ENCODE measurements at regions not wholly inside any gene's neighbourhood (a gene's known extent, or its start where the extent isn't known, plus 50 kb on each side); places are given as distances from the start of the nearest gene placed in this dataset.

DNA sequence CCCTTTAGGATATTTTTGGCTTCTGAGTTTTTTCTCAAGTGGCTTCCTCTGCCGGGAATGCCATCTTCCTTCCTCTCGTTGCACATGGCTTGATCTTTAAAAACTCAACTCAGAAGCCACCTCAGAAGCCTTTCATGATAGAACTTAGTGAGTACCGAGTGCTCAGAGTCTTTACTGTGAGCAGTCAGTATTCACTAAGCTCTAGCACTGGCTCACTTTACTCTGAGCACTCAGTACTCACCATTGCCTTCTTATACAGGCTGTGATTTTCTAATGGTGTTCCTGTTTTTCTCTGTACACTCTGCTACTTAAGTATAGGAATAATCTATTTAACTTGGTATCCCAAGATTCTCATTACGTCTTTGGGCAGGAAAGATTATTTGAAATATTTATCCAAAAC is 116.2 kb downstream of the PFDN4 start:
- Histone ChIP-seq H2BK5ac (ENCODE audit: low read length) (no peak overlapping the region), H3K4ac (ENCODE audit: low read length) (no peak overlapping the region), H3K4me3 (ENCODE audit: low read length in 2 of 2) (no peak overlapping the region), H3K23ac (ENCODE audit: low read depth, low read length, poor library complexity) (no peak overlapping the region), H2AK5ac (ENCODE audit: low read depth, low read length) (no peak overlapping the region), H2AFZ (ENCODE audit: low read length) (no peak overlapping the region), H3K9ac (ENCODE audit: low read depth, low read length, poor library complexity) (no peak overlapping the region), H3K9me3 (replicated peaks in 1 of 2; ENCODE audit: control insufficient read depth in 2 of 2, insufficient read depth in 1 of 2, low read depth in 1 of 2, low read length in 2 of 2) (no peaks in the 10 kb centered on the region), H2BK120ac (ENCODE audit: low read depth, low read length) (no peak overlapping the region), H3K36me3 (replicated peaks in 1 of 2; ENCODE audit: control insufficient read depth in 2 of 2, insufficient read depth in 2 of 2, low read length in 2 of 2) (no peaks in the 10 kb centered on the region), H3K18ac (ENCODE audit: low read length) (no peak overlapping the region), H3K4me2 (ENCODE audit: insufficient read depth, low read length, poor library complexity, severe bottlenecking) (no peak overlapping the region), H2BK15ac (ENCODE audit: low read length) (no peak overlapping the region), H4K91ac (ENCODE audit: low read depth, low read length, poor library complexity) (no peak overlapping the region), H4K8ac (ENCODE audit: low read depth, low read length) (no peak overlapping the region), H3K27ac (replicated peaks; ENCODE audit: low read length) (no peak overlapping the region), H3K79me1 (ENCODE audit: low read depth, low read length) (no peaks in the 10 kb centered on the region), H3K27me3 (ENCODE audit: control insufficient read depth in 3 of 3, insufficient read depth in 3 of 3, low read depth in 1 of 3, low read length in 3 of 3) (no peaks in the 10 kb centered on the region), H3K4me1 (ENCODE audit: control insufficient read depth in 2 of 2, insufficient read depth in 1 of 2, low read depth in 1 of 2, low read length in 2 of 2) (no peaks in the 10 kb centered on the region), H3K14ac (ENCODE audit: low read length) (no peak overlapping the region), H2BK12ac (ENCODE audit: low read length) (no peak overlapping the region)
- DNase-seq (ENCODE audit: low spot score): no peak
- no CpG with 5 or more reads among the region's 4 CpGs for WGBS, 2 donors (ENCODE audit: extremely low coverage in 2 of 2, insufficient read length in 2 of 2, insufficient replicate concordance in 1 of 2)

DNA sequence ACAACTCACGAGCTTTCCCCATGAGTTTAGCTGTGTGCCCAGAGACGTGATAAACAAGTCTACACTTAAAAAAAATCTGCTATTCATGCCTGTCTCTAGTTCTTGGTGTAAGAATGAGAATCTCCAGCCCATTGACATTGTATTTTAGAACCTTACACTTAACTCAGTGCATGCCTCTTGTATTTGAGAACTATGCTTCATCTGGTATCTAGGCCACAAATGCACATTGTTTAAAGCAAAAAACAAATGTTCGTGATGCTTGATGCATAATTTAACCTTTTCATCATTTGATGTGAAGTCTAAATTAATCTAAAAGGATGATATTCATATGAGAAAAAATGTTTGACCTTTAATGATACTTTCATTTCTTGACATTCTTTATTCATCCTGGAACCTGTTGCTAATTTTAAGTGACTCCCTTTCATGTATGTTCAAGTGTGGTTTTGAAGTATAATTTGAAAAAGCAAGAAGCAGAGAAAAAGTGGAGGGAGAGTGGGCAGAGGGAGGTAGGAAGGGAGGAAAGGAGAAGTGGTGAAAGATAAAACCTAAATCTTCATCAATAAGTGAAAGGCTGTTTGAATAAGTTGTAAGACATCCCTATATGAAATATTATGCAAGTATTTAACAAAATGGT is 116.9 kb downstream of the PFDN4 start:
- H3K36me3 ChIP-seq (replicated peaks in 1 of 2; ENCODE audit: control insufficient read depth in 2 of 2, insufficient read depth in 2 of 2, low read length in 2 of 2): no peaks in the 10 kb centered on the region
- no peak overlapping the region for H3K18ac ChIP-seq (ENCODE audit: low read length)
- no peak overlapping the region for H4K91ac ChIP-seq (ENCODE audit: low read depth, low read length, poor library complexity)
- no peaks in the 10 kb centered on the region for H3K79me1 ChIP-seq (ENCODE audit: low read depth, low read length)
- H3K4me3 ChIP-seq (ENCODE audit: low read length in 2 of 2): no peak overlapping the region
- no peak overlapping the region for H2BK15ac ChIP-seq (ENCODE audit: low read length)
- no peak overlapping the region for H3K14ac ChIP-seq (ENCODE audit: low read length)
- no peaks in the 10 kb centered on the region for H3K4me1 ChIP-seq (ENCODE audit: control insufficient read depth in 2 of 2, insufficient read depth in 1 of 2, low read depth in 1 of 2, low read length in 2 of 2)
- H3K4ac ChIP-seq (ENCODE audit: low read length): no peak overlapping the region
- no peak overlapping the region for H2AFZ ChIP-seq (ENCODE audit: low read length)
- H3K23ac ChIP-seq (ENCODE audit: low read depth, low read length, poor library complexity): no peak overlapping the region
- no peaks in the 10 kb centered on the region for H3K9me3 ChIP-seq (replicated peaks in 1 of 2; ENCODE audit: control insufficient read depth in 2 of 2, insufficient read depth in 1 of 2, low read depth in 1 of 2, low read length in 2 of 2)
- no peak overlapping the region for H4K8ac ChIP-seq (ENCODE audit: low read depth, low read length)
- H2BK5ac ChIP-seq (ENCODE audit: low read length): no peak overlapping the region
- no peak overlapping the region for H3K27ac ChIP-seq (replicated peaks; ENCODE audit: low read length)
- no CpG with 5 or more reads among the region's 3 CpGs for WGBS, 2 donors (ENCODE audit: extremely low coverage in 2 of 2, insufficient read length in 2 of 2, insufficient replicate concordance in 1 of 2)
- H2BK120ac ChIP-seq (ENCODE audit: low read depth, low read length): no peak overlapping the region
- no peak overlapping the region for H3K4me2 ChIP-seq (ENCODE audit: insufficient read depth, low read length, poor library complexity, severe bottlenecking)
- H2AK5ac ChIP-seq (ENCODE audit: low read depth, low read length): no peak overlapping the region
- DNase-seq (ENCODE audit: low spot score): no peak
- no peak overlapping the region for H2BK12ac ChIP-seq (ENCODE audit: low read length)
- no peaks in the 10 kb centered on the region for H3K27me3 ChIP-seq (ENCODE audit: control insufficient read depth in 3 of 3, insufficient read depth in 3 of 3, low read depth in 1 of 3, low read length in 3 of 3)
- no peak overlapping the region for H3K9ac ChIP-seq (ENCODE audit: low read depth, low read length, poor library complexity)

DNA sequence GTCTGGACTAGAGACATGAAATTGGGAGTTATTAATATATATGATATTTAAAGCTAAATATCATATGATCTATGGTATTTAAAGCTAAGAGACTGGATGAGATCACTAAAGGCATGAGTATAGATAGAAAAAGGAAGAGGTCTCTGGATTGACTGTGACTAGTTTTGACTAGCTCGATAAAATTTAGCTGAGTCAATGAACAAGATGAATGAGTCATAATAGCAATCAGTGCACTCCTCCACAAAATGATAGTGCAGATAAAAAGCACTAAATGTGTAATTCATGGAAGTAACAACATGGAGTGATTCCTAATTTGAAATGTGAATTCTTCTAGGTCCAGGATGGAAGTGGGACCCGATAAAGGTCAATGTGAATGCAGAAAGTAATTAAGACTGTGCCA is 127.4 kb downstream of the PFDN4 start:
- Histone ChIP-seq H2BK15ac (ENCODE audit: low read length) (no peak overlapping the region), H3K18ac (ENCODE audit: low read length) (no peak overlapping the region), H3K4me1 (ENCODE audit: control insufficient read depth in 2 of 2, insufficient read depth in 1 of 2, low read depth in 1 of 2, low read length in 2 of 2) (no peaks in the 10 kb centered on the region), H2BK12ac (ENCODE audit: low read length) (no peak overlapping the region), H4K91ac (ENCODE audit: low read depth, low read length, poor library complexity) (no peak overlapping the region), H3K9ac (ENCODE audit: low read depth, low read length, poor library complexity) (no peak overlapping the region), H3K4me2 (ENCODE audit: insufficient read depth, low read length, poor library complexity, severe bottlenecking) (no peak overlapping the region), H3K14ac (ENCODE audit: low read length) (no peak overlapping the region), H3K23ac (ENCODE audit: low read depth, low read length, poor library complexity) (no peak overlapping the region), H3K4ac (ENCODE audit: low read length) (no peak overlapping the region), H3K27ac (replicated peaks; ENCODE audit: low read length) (no peak overlapping the region), H2AFZ (ENCODE audit: low read length) (no peak overlapping the region), H3K36me3 (replicated peaks in 1 of 2; ENCODE audit: control insufficient read depth in 2 of 2, insufficient read depth in 2 of 2, low read length in 2 of 2) (no peaks in the 10 kb centered on the region), H2BK5ac (ENCODE audit: low read length) (no peak overlapping the region), H2AK5ac (ENCODE audit: low read depth, low read length) (no peak overlapping the region), H2BK120ac (ENCODE audit: low read depth, low read length) (no peak overlapping the region), H3K9me3 (replicated peaks in 1 of 2; ENCODE audit: control insufficient read depth in 2 of 2, insufficient read depth in 1 of 2, low read depth in 1 of 2, low read length in 2 of 2) (no peaks in the 10 kb centered on the region), H3K27me3 (ENCODE audit: control insufficient read depth in 3 of 3, insufficient read depth in 3 of 3, low read depth in 1 of 3, low read length in 3 of 3) (no peaks in the 10 kb centered on the region), H3K79me1 (ENCODE audit: low read depth, low read length) (no peaks in the 10 kb centered on the region), H4K8ac (ENCODE audit: low read depth, low read length) (no peak overlapping the region), H3K4me3 (ENCODE audit: low read length in 2 of 2) (no peak overlapping the region)
- DNase-seq (ENCODE audit: low spot score): no peak
- no CpG with 5 or more reads among the region's 2 CpGs for WGBS, 2 donors (ENCODE audit: extremely low coverage in 2 of 2, insufficient read length in 2 of 2, insufficient replicate concordance in 1 of 2)

DNA sequence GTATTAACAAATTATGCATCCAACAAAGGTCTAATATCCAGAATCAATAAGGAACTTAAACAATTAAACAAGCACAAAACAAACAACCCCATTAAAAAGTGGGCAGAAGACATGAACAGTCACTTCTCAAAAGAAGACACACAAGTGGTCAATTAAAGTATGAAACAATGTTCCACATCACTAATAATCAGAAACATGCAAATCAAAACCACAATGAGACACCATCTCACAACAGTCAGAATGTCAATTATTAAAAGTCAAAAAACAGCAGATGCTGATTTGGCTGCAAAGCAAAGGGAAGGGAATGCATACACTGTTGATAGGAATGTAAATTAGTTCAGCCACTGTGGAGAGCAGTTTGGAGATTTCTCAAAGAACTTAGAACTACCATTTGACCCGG is 129.3 kb downstream of the PFDN4 start:
- Histone ChIP-seq H3K9ac (ENCODE audit: low read depth, low read length, poor library complexity) (no peak overlapping the region), H3K4ac (ENCODE audit: low read length) (no peak overlapping the region), H3K4me1 (ENCODE audit: control insufficient read depth in 2 of 2, insufficient read depth in 1 of 2, low read depth in 1 of 2, low read length in 2 of 2) (no peaks in the 10 kb centered on the region), H4K8ac (ENCODE audit: low read depth, low read length) (no peak overlapping the region), H2BK15ac (ENCODE audit: low read length) (no peak overlapping the region), H2AK5ac (ENCODE audit: low read depth, low read length) (no peak overlapping the region), H3K9me3 (replicated peaks in 1 of 2; ENCODE audit: control insufficient read depth in 2 of 2, insufficient read depth in 1 of 2, low read depth in 1 of 2, low read length in 2 of 2) (no peaks in the 10 kb centered on the region), H3K79me1 (ENCODE audit: low read depth, low read length) (no peaks in the 10 kb centered on the region), H2AFZ (ENCODE audit: low read length) (no peak overlapping the region), H2BK5ac (ENCODE audit: low read length) (no peak overlapping the region), H2BK120ac (ENCODE audit: low read depth, low read length) (no peak overlapping the region), H3K27ac (replicated peaks; ENCODE audit: low read length) (no peak overlapping the region), H3K27me3 (ENCODE audit: control insufficient read depth in 3 of 3, insufficient read depth in 3 of 3, low read depth in 1 of 3, low read length in 3 of 3) (no peaks in the 10 kb centered on the region), H3K36me3 (replicated peaks in 1 of 2; ENCODE audit: control insufficient read depth in 2 of 2, insufficient read depth in 2 of 2, low read length in 2 of 2) (no peaks in the 10 kb centered on the region), H3K18ac (ENCODE audit: low read length) (no peak overlapping the region), H2BK12ac (ENCODE audit: low read length) (no peak overlapping the region), H3K4me2 (ENCODE audit: insufficient read depth, low read length, poor library complexity, severe bottlenecking) (no peak overlapping the region), H3K23ac (ENCODE audit: low read depth, low read length, poor library complexity) (no peak overlapping the region), H3K14ac (ENCODE audit: low read length) (no peak overlapping the region), H3K4me3 (ENCODE audit: low read length in 2 of 2) (no peak overlapping the region), H4K91ac (ENCODE audit: low read depth, low read length, poor library complexity) (no peak overlapping the region)
- WGBS, 2 donors (ENCODE audit: extremely low coverage in 2 of 2, insufficient read length in 2 of 2, insufficient replicate concordance in 1 of 2): no CpG with 5 or more reads among the region's 1 CpG
- DNase-seq (ENCODE audit: low spot score): no peak

Data from neuronal stem cell (in vitro differentiated cells).